ENCODE measurements at regions not wholly inside any gene's neighbourhood (a gene's known extent, or its start where the extent isn't known, plus 50 kb on each side); places are given as distances from the start of the nearest gene placed in this dataset.

DNA sequence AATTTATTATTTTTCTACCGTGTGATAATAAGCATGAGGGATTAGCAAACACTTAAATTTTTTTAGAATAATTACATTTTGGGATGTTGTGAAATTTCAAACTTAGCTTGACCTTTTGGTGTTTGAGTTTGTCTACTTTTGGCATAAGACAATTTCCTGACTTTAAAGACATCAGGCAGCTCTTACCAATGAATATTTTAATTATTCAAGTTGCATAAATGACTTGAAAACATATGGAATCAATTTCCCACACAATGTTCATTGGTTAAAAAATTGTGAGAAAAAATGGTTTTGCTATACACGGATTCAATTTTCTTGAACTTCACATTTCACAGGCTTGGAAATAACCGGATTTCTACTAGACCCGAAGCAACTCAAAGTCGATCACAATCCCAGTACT is 243.4 kb downstream of the IKZF2 start:
- TF ChIP-seq, protein P1, sequence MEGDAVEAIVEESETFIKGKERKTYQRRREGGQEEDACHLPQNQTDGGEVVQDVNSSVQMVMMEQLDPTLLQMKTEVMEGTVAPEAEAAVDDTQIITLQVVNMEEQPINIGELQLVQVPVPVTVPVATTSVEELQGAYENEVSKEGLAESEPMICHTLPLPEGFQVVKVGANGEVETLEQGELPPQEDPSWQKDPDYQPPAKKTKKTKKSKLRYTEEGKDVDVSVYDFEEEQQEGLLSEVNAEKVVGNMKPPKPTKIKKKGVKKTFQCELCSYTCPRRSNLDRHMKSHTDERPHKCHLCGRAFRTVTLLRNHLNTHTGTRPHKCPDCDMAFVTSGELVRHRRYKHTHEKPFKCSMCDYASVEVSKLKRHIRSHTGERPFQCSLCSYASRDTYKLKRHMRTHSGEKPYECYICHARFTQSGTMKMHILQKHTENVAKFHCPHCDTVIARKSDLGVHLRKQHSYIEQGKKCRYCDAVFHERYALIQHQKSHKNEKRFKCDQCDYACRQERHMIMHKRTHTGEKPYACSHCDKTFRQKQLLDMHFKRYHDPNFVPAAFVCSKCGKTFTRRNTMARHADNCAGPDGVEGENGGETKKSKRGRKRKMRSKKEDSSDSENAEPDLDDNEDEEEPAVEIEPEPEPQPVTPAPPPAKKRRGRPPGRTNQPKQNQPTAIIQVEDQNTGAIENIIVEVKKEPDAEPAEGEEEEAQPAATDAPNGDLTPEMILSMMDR (IDR thresholded peaks at IDR 0.05) = no peak
- TF ChIP-seq POLR2A (IDR thresholded peaks at IDR 0.05) = no peak
